HG03558 (cell line): ENCODE measurements at regions not wholly inside any gene's neighbourhood (a gene's known extent, or its start where the extent isn't known, plus 50 kb on each side); places are given as distances from the start of the nearest gene placed in this dataset.
"Not testable (repeated sequence)": the region's sequence is repeated elsewhere in the genome, so short reads cannot be mapped to it uniquely, and the experiment has no call there.

Experiments
- ATAC-seq: cut with Tn5 transposase; IDR thresholded peaks from one replicate; pipeline ENCODE4 v1.9.1; 2021; ENCODE audit warnings: moderate number of reproducible peaks; ENCODE audit not compliant: unreplicated experiment; ENCODE audit errors: extremely low read depth

GRCh38 chr6:19181211-19181610, 656.0 kb upstream of the ID4 start:
- no peak for ATAC-seq

DNA sequence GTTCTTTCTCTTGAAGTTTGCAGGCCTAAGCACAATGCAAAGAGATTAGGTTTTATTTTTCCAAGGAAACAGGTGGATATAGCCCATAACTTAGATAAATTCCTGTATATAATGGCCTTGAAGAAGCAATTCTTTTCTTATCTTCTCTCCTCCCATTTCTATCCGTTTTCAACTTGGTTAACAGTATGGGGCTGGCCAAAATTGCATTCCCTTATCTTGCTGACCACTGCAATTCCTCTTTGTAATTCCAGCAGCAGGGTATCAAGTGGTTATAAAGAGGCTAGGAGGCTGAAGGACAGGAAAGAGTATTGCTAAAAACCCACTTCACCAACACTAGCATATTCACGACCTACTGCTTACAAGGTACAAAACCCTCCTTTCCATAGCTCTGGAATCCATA, 643.5 kb upstream of the ID4 start:
- no peak for ATAC-seq

GRCh38 chr6:19204445-19204844, 632.7 kb upstream of the ID4 start:
- ATAC-seq = no peak

GRCh38 chr6:19205076-19205475, 632.1 kb upstream of the ID4 start:
- no peak for ATAC-seq

GRCh38 chr6:19209202-19209601, 628.0 kb upstream of the ID4 start:
- ATAC-seq = no peak

DNA sequence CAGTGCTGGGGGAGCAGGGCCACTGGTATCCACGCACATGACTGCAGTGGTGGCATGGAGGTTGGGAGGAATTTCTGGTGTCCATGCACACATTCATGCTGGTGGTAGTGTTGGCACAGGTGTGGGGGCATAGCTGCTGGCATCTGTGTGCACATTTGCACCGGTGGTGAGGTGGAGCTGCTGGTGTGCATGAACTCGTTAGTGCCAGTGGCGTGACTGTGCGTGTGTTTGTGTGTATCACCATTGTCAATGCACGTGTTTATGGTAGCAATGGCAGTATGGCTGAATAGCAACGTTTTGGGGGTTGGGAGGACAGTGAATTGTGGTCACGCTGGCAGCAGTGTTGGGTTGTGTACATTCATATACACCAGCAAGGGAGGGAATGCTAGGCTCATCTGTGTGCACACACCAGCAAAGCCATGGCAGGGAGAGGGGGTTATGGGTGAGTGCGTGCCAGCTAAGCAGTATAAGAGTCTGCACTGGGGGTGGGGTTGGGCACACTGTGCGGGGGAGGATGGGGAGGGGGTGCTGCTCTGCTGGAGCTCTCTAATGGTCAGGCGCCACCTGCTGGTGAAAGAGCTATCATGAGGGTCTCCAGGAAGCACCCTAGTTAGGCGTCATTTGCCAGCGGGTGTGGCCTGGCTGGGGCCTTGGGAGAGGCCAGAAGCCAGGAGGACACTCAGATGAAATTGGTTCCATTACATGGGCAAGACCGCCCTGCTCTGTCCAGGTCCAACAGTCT, 626.1 kb upstream of the ID4 start:
- no peak for ATAC-seq

DNA sequence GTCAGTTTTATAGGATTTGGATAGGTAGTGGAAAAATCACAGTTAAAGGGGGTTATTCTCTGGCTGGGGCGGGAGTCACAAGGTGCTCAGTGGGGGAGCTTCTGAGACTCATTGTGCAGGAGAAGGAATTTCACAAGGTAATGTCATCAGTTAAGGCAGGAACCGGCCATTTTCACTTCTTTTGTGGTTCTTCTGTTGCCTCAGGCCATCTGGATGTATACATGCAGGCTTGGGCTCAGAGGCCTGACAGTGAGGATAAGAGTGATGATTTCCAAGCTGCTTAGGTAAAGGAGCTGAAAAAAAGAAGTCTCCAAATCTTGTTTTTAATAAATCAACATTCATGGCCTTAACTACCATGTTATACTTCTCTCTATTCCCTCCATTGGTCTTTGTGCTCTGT, 622.9 kb upstream of the ID4 start:
- no peak for ATAC-seq

GRCh38 chr6:19219931-19220330, 617.2 kb upstream of the ID4 start:
- no peak for ATAC-seq

- no peak for ATAC-seq
Observed at GRCh38 chr6:19231878-19232561, 605.1 kb upstream of the ID4 start.

DNA sequence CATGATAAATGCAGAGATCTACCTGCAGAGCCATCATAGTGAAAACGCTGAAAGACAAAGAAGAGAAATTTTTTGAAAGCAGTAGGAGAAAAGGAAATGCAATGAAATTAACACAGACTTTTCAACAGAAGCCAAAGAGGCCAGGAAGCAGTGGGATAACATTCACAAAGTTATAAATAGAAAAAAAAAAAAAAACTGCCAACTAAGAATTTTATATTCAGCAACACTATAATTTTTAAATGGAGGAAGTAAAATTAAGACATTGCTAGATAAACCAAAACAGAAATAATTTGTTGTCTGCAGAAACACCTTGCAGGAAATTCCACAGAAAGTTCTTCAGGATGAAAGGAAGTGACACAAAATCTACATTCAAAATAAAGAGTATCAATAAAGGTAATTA, 591.5 kb upstream of the ID4 start:
- no peak for ATAC-seq

DNA sequence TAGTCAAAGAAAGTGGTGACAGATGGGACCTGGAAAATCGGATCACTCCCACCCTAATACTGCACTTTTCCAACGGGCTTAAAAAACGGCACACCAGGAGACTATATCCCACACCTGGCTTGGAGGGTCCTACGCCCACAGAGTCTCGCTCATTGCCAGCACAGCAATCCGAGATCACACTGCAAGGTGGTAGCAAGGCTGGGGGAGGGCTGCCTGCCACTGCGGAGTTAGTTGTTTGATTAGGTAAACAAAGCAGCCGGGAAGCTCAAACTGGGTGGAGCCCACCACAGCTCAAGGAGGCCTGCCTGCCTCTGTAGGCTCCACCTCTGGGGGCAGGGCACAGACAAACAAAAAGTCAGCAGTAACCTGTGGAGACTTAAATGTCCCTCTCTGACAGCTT, 590.0 kb upstream of the ID4 start:
- ATAC-seq = not testable (repeated sequence)

- ATAC-seq = not testable (repeated sequence)
Observed at GRCh38 chr6:19256123-19256522, 581.0 kb upstream of the ID4 start.

GRCh38 chr6:19261642-19262041, 575.5 kb upstream of the ID4 start:
- ATAC-seq = no peak

- no peak for ATAC-seq
Observed at GRCh38 chr6:19268117-19268516, 569.1 kb upstream of the ID4 start.

- ATAC-seq = no peak
Observed at GRCh38 chr6:19268718-19269117, 568.5 kb upstream of the ID4 start.

GRCh38 chr6:19269341-19269898, 567.8 kb upstream of the ID4 start:
- no peak for ATAC-seq

DNA sequence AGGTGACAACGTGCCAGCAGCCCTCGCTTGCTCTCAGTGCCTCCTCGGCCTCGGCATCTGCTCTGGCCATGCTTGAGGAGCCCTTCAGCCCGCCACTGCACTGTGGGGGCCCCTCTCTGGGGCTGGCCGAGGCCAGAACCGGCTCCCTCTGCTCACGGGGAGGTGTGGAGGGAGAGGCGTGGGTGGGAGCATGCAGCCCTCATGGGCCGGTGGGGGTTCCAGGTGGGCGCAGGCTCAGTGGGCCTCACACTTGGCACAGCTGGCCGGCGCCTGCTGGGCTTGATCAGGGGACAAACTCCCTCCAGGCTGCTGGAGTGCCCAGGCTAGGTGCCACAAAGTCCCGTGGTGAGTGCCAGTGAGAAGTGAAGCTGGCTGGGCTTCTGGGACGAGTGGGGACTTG, 566.6 kb upstream of the ID4 start:
- no peak for ATAC-seq

DNA sequence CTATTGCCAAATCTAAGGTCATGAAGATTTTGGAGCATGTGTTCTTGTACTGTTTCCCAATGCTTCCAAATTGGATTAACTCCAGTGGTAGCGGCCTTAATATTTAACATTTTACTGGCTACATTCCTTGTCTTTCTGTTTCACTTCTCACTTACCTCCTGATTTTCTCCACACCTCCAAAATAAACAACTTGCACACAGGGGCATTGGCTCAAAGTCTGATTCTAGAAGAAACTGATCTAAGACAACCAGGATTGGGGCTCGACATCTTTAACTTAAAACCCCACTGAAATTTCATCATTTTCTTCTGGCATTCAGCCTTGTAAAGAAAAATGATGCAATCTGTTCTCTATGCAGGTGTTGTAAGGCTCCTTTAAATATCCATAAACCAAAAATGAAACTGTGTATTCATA, 557.9 kb upstream of the ID4 start:
- no peak for ATAC-seq

- no peak for ATAC-seq
Observed at GRCh38 chr6:19287928-19288327, 549.2 kb upstream of the ID4 start.

DNA sequence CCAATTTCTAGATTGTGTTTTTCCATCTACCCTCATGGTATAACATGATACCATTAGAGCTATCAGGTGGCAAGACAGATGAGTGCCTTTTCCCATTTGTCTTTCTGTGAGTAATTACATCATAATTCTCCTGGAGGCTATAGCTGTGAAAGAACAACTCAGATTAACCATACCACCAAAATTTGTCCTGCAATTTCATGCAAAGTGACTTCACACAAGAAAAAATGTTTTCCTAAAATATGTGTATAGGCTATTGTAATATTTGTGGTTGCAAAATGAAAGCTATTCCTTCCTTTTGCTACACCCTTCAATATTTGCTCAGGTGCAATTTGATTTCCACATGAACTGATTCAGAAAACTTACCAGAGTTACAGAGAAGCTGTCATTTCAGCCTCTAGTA, 547.7 kb upstream of the ID4 start:
- no peak for ATAC-seq

GRCh38 chr6:19297880-19298279, 539.3 kb upstream of the ID4 start:
- ATAC-seq = no peak

DNA sequence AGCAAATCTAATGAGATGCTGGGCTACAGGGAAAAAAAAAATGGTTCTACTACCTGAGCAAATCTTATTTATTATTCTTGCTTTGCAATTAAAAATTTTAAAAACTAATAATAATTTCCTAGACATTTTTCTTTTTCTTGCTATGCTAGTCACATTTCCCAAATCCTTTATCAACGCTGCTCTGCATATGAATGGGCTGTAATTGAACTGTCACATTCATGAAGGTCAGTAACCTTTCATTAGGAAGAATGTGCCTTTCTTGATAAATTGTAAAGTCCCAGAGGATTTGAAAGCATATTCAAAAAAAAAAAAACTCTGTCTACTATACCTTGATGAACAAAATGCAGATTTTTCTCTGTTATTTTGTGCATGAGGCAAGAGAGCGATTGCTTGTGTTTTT, 538.7 kb upstream of the ID4 start:
- no peak for ATAC-seq
